OCI-LY7 (cell line): ENCODE measurements at regions not wholly inside any gene's neighbourhood (a gene's known extent, or its start where the extent isn't known, plus 50 kb on each side); places are given as distances from the start of the nearest gene placed in this dataset.

Source experiments
- BruUV-seq: library from RNA; stranded (reverse); fragments of 400-500 nt; replicated peaks from 2 replicates; lab custom pipeline; 2021; lab: Mats Ljungman, UMichigan
- CTCF ChIA-PET: fragments of 300-600 bp; sonication (Branson Sonifier 250); formaldehyde crosslinking; loops from one replicate; lab custom pipeline; 2022; ENCODE audit warnings: antibody characterized with exemption; ENCODE audit not compliant: unreplicated experiment; lab: Charles Lee
- POLR2A ChIA-PET: fragments of 300-600 bp; sonication (Branson Sonifier 250); formaldehyde crosslinking; loops from one replicate; lab custom pipeline; 2022; ENCODE audit warnings: antibody characterized with exemption; lab: Charles Lee
- DNase-seq: peaks from one replicate; pipeline ENCODE4 v3.0.0-alpha.2; 2015; ENCODE audit warnings: low spot score
- H2AFZ ChIP-seq: fragments of 200-600 bp; sonication (generic), shearing (Covaris generic); 2 replicates; pipeline ENCODE4 v1.6.1; 2014; ENCODE audit warnings: mild to moderate bottlenecking, antibody characterized with exemption, low read length, moderate library complexity
- H3K27ac ChIP-seq: fragments of 200-600 bp; sonication (generic); 2 replicates; pipeline ENCODE4 v1.5.1; 2014; ENCODE audit warnings: mixed run types, low read depth, mild to moderate bottlenecking, moderate library complexity, low read length, inconsistent platforms; ENCODE audit not compliant: poor library complexity, severe bottlenecking
- H3K36me3 ChIP-seq: fragments of 200-600 bp; sonication (generic); 2 replicates; pipeline ENCODE4 v1.6.1; 2014; ENCODE audit warnings: mild to moderate bottlenecking, antibody characterized with exemption, low read length, moderate library complexity, mixed read lengths; ENCODE audit not compliant: insufficient read depth
- H3K4me1 ChIP-seq: fragments of 200-600 bp; sonication (generic); 2 replicates; pipeline ENCODE4 v1.5.1; 2014; ENCODE audit warnings: mild to moderate bottlenecking, low read length; ENCODE audit not compliant: insufficient read depth, poor library complexity, severe bottlenecking
- H3K4me2 ChIP-seq: fragments of 200-600 bp; sonication (generic); 2 replicates; pipeline ENCODE4 v1.6.1; 2014; ENCODE audit warnings: mild to moderate bottlenecking, low read length
- H3K4me3 ChIP-seq: fragments of 200-600 bp; sonication (generic); 2 replicates; pipeline ENCODE4 v1.5.1; 2014; ENCODE audit warnings: mild to moderate bottlenecking, low read depth, low read length; ENCODE audit not compliant: poor library complexity, severe bottlenecking
- H3K79me2 ChIP-seq: fragments of 200-600 bp; sonication (generic); 2 replicates; pipeline ENCODE4 v1.6.1; 2016; ENCODE audit warnings: low read depth, mild to moderate bottlenecking, low read length, moderate library complexity, mixed read lengths; ENCODE audit not compliant: insufficient read depth
- H3K9me2 ChIP-seq: fragments of 200-600 bp; sonication (generic); 2 replicates; pipeline ENCODE4 v1.6.1; 2016; ENCODE audit warnings: mild to moderate bottlenecking, low read length, mixed read lengths; ENCODE audit not compliant: insufficient read depth
- H3K9me3 ChIP-seq: fragments of 200-600 bp; sonication (generic); 2 replicates; pipeline ENCODE4 v1.6.1; 2014; ENCODE audit warnings: mild to moderate bottlenecking, mixed run types, low read length, mixed read lengths
- H4K20me1 ChIP-seq: fragments of 200-600 bp; sonication (generic); 2 replicates; pipeline ENCODE4 v1.6.1; 2014; ENCODE audit warnings: mild to moderate bottlenecking, antibody characterized with exemption, low read length, moderate library complexity, mixed read lengths; ENCODE audit not compliant: insufficient read depth
- EZH2phosphoT487 ChIP-seq: fragments of 200-600 bp; sonication (generic); IDR thresholded peaks from 2 replicates; pipeline ENCODE4 v1.6.1; 2018; ENCODE audit warnings: low read depth, borderline replicate concordance, mild to moderate bottlenecking, mixed run types, antibody characterized with exemption, low read length, moderate library complexity, mixed read lengths
- intact Hi-C: fragments of 100-400 bp; cut with micrococcal nuclease; formaldehyde crosslinking; loops from one replicate; pipeline ENCODE4 v1.10.0; 2022; ENCODE audit not compliant: unreplicated experiment
- TF ChIP-seq, protein P1 (sequence below): fragments of 200-600 bp; sonication (generic); conservative IDR thresholded peaks from 2 replicates; pipeline ENCODE4 v1.5.1; 2014; ENCODE audit warnings: mild to moderate bottlenecking, antibody characterized with exemption, low read length, moderate library complexity, mixed read lengths

DNA sequence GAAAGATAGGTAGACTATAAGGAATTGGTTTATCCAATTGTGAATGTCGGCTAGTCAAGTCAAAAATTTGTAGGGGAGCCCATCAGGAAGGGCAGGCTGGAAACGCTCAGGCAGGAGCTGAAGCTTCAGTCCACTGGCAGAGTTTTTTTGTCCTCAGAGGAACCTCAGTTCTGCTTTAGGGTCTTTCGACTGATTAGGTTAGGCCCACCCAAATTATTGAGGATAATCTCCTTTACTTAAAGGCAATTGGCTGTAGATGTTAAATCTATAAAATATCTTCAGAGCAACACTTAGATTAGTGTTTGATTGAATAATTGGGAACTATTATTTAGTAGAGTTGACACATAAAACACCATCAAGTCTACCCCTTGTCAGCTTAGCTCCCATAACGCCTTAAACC lies 105.5 kb upstream of the ARHGAP5 start:
- Histone ChIP-seq H3K79me2 (no peaks in the 10 kb centered on the region), H2AFZ (no peak overlapping the region), H4K20me1 (no peaks in the 10 kb centered on the region), H3K4me2 (no peak overlapping the region), H3K9me3 (no peaks in the 10 kb centered on the region), H3K36me3 (no peaks in the 10 kb centered on the region), H3K9me2 (no peaks in the 10 kb centered on the region), H3K27ac (no peak overlapping the region), H3K4me1 (peaks cover 8% of the 10 kb centered on the region), H3K4me3 (no peak overlapping the region)
- TF ChIP-seq, protein P1, sequence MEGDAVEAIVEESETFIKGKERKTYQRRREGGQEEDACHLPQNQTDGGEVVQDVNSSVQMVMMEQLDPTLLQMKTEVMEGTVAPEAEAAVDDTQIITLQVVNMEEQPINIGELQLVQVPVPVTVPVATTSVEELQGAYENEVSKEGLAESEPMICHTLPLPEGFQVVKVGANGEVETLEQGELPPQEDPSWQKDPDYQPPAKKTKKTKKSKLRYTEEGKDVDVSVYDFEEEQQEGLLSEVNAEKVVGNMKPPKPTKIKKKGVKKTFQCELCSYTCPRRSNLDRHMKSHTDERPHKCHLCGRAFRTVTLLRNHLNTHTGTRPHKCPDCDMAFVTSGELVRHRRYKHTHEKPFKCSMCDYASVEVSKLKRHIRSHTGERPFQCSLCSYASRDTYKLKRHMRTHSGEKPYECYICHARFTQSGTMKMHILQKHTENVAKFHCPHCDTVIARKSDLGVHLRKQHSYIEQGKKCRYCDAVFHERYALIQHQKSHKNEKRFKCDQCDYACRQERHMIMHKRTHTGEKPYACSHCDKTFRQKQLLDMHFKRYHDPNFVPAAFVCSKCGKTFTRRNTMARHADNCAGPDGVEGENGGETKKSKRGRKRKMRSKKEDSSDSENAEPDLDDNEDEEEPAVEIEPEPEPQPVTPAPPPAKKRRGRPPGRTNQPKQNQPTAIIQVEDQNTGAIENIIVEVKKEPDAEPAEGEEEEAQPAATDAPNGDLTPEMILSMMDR: no peak
- TF ChIP-seq EZH2phosphoT487: no peak
- ChIA-PET POLR2A (no interaction called here), CTCF (interaction anchor here (0.6 kb wide), 1 partner anchor 69 kb away, joined by 3 read pairs; no protein-coding TSS in a partner anchor)
- intact Hi-C loops: no loop called here
- BruUV-seq: no TSS peak
- DNase-seq: no peak

DNA sequence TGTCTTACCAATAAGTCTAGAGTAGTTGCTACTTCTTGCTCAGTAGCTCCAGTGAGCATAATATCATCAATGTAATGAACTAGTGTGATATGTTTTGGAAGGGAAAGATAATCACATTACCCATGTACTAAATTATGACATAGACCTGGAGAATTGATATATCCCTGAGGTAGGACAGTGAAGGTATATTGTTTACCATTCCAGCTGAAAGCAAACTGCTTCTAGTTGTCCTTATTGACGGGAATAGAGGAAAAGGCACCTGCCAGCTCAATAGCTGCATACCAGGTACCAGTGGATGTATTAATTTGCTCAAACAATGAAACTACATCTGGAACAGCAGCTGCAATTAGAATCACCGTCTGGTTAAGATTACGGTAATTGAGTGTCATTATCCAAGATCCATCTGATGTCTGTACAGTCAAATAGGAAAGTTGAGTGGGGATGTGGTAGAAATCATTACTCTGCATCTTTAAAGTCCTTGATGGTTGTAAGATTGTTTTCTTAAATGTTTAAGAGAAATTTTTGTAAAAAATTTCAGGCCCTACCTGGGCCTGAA lies 100.0 kb upstream of the ARHGAP5 start:
- CTCF ChIA-PET: no interaction called here
- DNase-seq: no peak
- BruUV-seq: no TSS peak
- Histone ChIP-seq H3K79me2 (no peaks in the 10 kb centered on the region), H2AFZ (no peak overlapping the region), H3K9me3 (no peaks in the 10 kb centered on the region), H4K20me1 (no peaks in the 10 kb centered on the region), H3K4me2 (no peak overlapping the region), H3K9me2 (no peaks in the 10 kb centered on the region), H3K4me1 (no peaks in the 10 kb centered on the region), H3K4me3 (no peak overlapping the region), H3K27ac (no peak overlapping the region), H3K36me3 (no peaks in the 10 kb centered on the region)
- intact Hi-C loops: no loop called here
- POLR2A ChIA-PET: no interaction called here
- TF ChIP-seq, protein P1: no peak
- no peak for TF ChIP-seq EZH2phosphoT487

DNA sequence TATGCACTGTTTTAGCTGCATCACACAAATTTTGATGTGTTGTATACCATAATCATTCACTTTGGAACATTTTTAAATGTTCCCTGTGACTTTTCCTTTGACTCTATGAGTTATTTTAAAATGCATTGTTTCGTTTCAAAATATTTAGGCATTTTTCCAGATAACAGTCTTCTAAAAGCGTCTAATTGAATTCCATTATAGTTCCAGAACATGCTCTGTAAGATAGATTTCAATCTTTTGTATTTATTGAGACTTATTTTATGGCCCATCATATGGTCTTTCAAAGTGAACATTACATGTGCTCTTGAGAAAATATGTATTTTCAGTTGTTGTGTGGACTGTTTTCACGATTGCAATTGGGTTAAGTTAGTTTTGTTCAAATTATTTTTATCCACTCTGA lies 98.7 kb upstream of the ARHGAP5 start:
- H3K79me2 ChIP-seq: no peaks in the 10 kb centered on the region
- TF ChIP-seq, protein P1: no peak
- no peak for TF ChIP-seq EZH2phosphoT487
- H3K9me2 ChIP-seq: no peaks in the 10 kb centered on the region
- H3K4me1 ChIP-seq: no peaks in the 10 kb centered on the region
- BruUV-seq: no TSS peak
- CTCF ChIA-PET: no interaction called here
- H3K4me3 ChIP-seq: no peak overlapping the region
- H4K20me1 ChIP-seq: no peaks in the 10 kb centered on the region
- DNase-seq: no peak
- H3K4me2 ChIP-seq: no peak overlapping the region
- H2AFZ ChIP-seq: no peak overlapping the region
- intact Hi-C loops: no loop called here
- no peaks in the 10 kb centered on the region for H3K9me3 ChIP-seq
- POLR2A ChIA-PET: interaction anchor here (1.9 kb wide), 1 partner anchor 11 kb away, joined by 5 read pairs; no protein-coding TSS in a partner anchor
- no peaks in the 10 kb centered on the region for H3K36me3 ChIP-seq
- no peak overlapping the region for H3K27ac ChIP-seq
